SU-DHL-6 (cell line): ENCODE measurements at regions not wholly inside any gene's neighbourhood (a gene's known extent, or its start where the extent isn't known, plus 50 kb on each side); places are given as distances from the start of the nearest gene placed in this dataset.

Source experiments
- CTCF ChIP-seq: fragments of 200-600 bp; sonication (generic); IDR thresholded peaks from one replicate; pipeline ENCODE4 v1.5.1; 2017; ENCODE audit warnings: antibody characterized with exemption, mild to moderate bottlenecking, low read length, moderate library complexity; ENCODE audit not compliant: insufficient read depth, poor library complexity, severe bottlenecking
- EZH2phosphoT487 ChIP-seq: fragments of 200-600 bp; sonication (generic), shearing (Covaris generic); conservative IDR thresholded peaks from 2 replicates; pipeline ENCODE4 v1.6.1; 2018; ENCODE audit warnings: mild to moderate bottlenecking, antibody characterized with exemption, low read length, moderate library complexity, mixed read lengths

GRCh38 chr4:175166020-175166419 lies 247.9 kb downstream of the ADAM29 start:
- no peak for TF ChIP-seq CTCF
- TF ChIP-seq EZH2phosphoT487, result no peak
